Skeletal muscle cell (primary cell): ENCODE measurements at regions not wholly inside any gene's neighbourhood (a gene's known extent, or its start where the extent isn't known, plus 50 kb on each side); places are given as distances from the start of the nearest gene placed in this dataset.
A peak's percentile ranks its signal among the peaks of the same experiment; 100 is the strongest.
"Not testable (repeated sequence)": the region's sequence is repeated elsewhere in the genome, so short reads cannot be mapped to it uniquely, and the experiment has no call there.

Source experiments
- DNase-seq: peaks from one replicate; pipeline ENCODE4 v3.0.0-alpha.2; 2010; ENCODE audit warnings: low read depth
- H3K4me3 ChIP-seq: 2 replicates; pipeline ENCODE4 v1.5.1; 2011; ENCODE audit warnings: low read depth, mild to moderate bottlenecking, control low read depth, low read length, moderate library complexity

- H3K4me3 ChIP-seq: no peak overlapping the region
- no peak for DNase-seq
These were observed 165.9 kb upstream of the ARHGAP5 start for GRCh38 chr14:31911160-31911559.

GRCh38 chr14:31913370-31913769, 163.7 kb upstream of the ARHGAP5 start:
- no peak for DNase-seq
- no peak overlapping the region for H3K4me3 ChIP-seq

- H3K4me3 ChIP-seq, DNase-seq: not testable (repeated sequence)
These were observed 158.8 kb upstream of the ARHGAP5 start for GRCh38 chr14:31918289-31918688.

- no peak for DNase-seq
- no peak overlapping the region for H3K4me3 ChIP-seq
These were observed 157.1 kb upstream of the ARHGAP5 start for GRCh38 chr14:31920001-31920400.

GRCh38 chr14:31920989-31921650, 156.0 kb upstream of the ARHGAP5 start:
- H3K4me3 ChIP-seq: no peak overlapping the region
- no peak for DNase-seq

GRCh38 chr14:31921721-31922120, 155.4 kb upstream of the ARHGAP5 start:
- DNase-seq: no peak
- H3K4me3 ChIP-seq: no peak overlapping the region

GRCh38 chr14:31926123-31926522, 151.0 kb upstream of the ARHGAP5 start:
- no peak for DNase-seq

GRCh38 chr14:31926652-31927347, 150.3 kb upstream of the ARHGAP5 start:
- no peak for DNase-seq
- no peak overlapping the region for H3K4me3 ChIP-seq

More at GRCh38 chr14:31926123-31926522, 151.0 kb upstream of the ARHGAP5 start:
- no peak overlapping the region for H3K4me3 ChIP-seq

- H3K4me3 ChIP-seq: no peak overlapping the region
- peak; percentile 92 for DNase-seq
These were observed 149.7 kb upstream of the ARHGAP5 start for GRCh38 chr14:31927348-31927832.

- no peak overlapping the region for H3K4me3 ChIP-seq
- DNase-seq: no peak
These were observed 147.0 kb upstream of the ARHGAP5 start for GRCh38 chr14:31930070-31930469.

- no peak for DNase-seq
- H3K4me3 ChIP-seq: no peak overlapping the region
These were observed 146.4 kb upstream of the ARHGAP5 start for GRCh38 chr14:31930493-31931240.

- H3K4me3 ChIP-seq: no peak overlapping the region
- no peak for DNase-seq
These were observed 144.4 kb upstream of the ARHGAP5 start for GRCh38 chr14:31932675-31933074.

- DNase-seq: no peak
These were observed 143.4 kb upstream of the ARHGAP5 start for GRCh38 chr14:31933716-31934115.

GRCh38 chr14:31934767-31935266, 142.3 kb upstream of the ARHGAP5 start:
- no peak overlapping the region for H3K4me3 ChIP-seq
- peak; percentile 36 for DNase-seq

More at GRCh38 chr14:31933716-31934115, 143.4 kb upstream of the ARHGAP5 start:
- H3K4me3 ChIP-seq: no peak overlapping the region

- DNase-seq: no peak
- no peak overlapping the region for H3K4me3 ChIP-seq
These were observed 141.7 kb upstream of the ARHGAP5 start for GRCh38 chr14:31935391-31935790.

GRCh38 chr14:31936115-31936514, 141.0 kb upstream of the ARHGAP5 start:
- no peak overlapping the region for H3K4me3 ChIP-seq
- no peak for DNase-seq

GRCh38 chr14:31937730-31938346, 139.3 kb upstream of the ARHGAP5 start:
- no peak overlapping the region for H3K4me3 ChIP-seq
- peak; percentile 46 for DNase-seq

GRCh38 chr14:31939934-31940333, 137.2 kb upstream of the ARHGAP5 start:
- DNase-seq: no peak
- H3K4me3 ChIP-seq: no peak overlapping the region

GRCh38 chr14:31941487-31941886, 135.6 kb upstream of the ARHGAP5 start:
- DNase-seq: no peak
- H3K4me3 ChIP-seq: no peak overlapping the region
